OCI-LY7 (cell line): ENCODE measurements at regions not wholly inside any gene's neighbourhood (a gene's known extent, or its start where the extent isn't known, plus 50 kb on each side); places are given as distances from the start of the nearest gene placed in this dataset.
A peak's percentile ranks its signal among the peaks of the same experiment; 100 is the strongest.

ENCODE experiments used
- BruUV-seq: library from RNA; stranded (reverse); fragments of 400-500 nt; replicated peaks from 2 replicates; lab custom pipeline; 2021; lab: Mats Ljungman, UMichigan
- CTCF ChIA-PET: fragments of 300-600 bp; sonication (Branson Sonifier 250); formaldehyde crosslinking; loops from one replicate; lab custom pipeline; 2022; ENCODE audit warnings: antibody characterized with exemption; ENCODE audit not compliant: unreplicated experiment; lab: Charles Lee
- POLR2A ChIA-PET: fragments of 300-600 bp; sonication (Branson Sonifier 250); formaldehyde crosslinking; loops from one replicate; lab custom pipeline; 2022; ENCODE audit warnings: antibody characterized with exemption; lab: Charles Lee
- DNase-seq: peaks from one replicate; pipeline ENCODE4 v3.0.0-alpha.2; 2015; ENCODE audit warnings: low spot score
- H2AFZ ChIP-seq: fragments of 200-600 bp; sonication (generic), shearing (Covaris generic); 2 replicates; pipeline ENCODE4 v1.6.1; 2014; ENCODE audit warnings: mild to moderate bottlenecking, antibody characterized with exemption, low read length, moderate library complexity
- H3K27ac ChIP-seq: fragments of 200-600 bp; sonication (generic); 2 replicates; pipeline ENCODE4 v1.5.1; 2014; ENCODE audit warnings: mixed run types, low read depth, mild to moderate bottlenecking, moderate library complexity, low read length, inconsistent platforms; ENCODE audit not compliant: poor library complexity, severe bottlenecking
- H3K36me3 ChIP-seq: fragments of 200-600 bp; sonication (generic); 2 replicates; pipeline ENCODE4 v1.6.1; 2014; ENCODE audit warnings: mild to moderate bottlenecking, antibody characterized with exemption, low read length, moderate library complexity, mixed read lengths; ENCODE audit not compliant: insufficient read depth
- H3K4me1 ChIP-seq: fragments of 200-600 bp; sonication (generic); 2 replicates; pipeline ENCODE4 v1.5.1; 2014; ENCODE audit warnings: mild to moderate bottlenecking, low read length; ENCODE audit not compliant: insufficient read depth, poor library complexity, severe bottlenecking
- H3K4me2 ChIP-seq: fragments of 200-600 bp; sonication (generic); 2 replicates; pipeline ENCODE4 v1.6.1; 2014; ENCODE audit warnings: mild to moderate bottlenecking, low read length
- H3K4me3 ChIP-seq: fragments of 200-600 bp; sonication (generic); 2 replicates; pipeline ENCODE4 v1.5.1; 2014; ENCODE audit warnings: mild to moderate bottlenecking, low read depth, low read length; ENCODE audit not compliant: poor library complexity, severe bottlenecking
- H3K79me2 ChIP-seq: fragments of 200-600 bp; sonication (generic); 2 replicates; pipeline ENCODE4 v1.6.1; 2016; ENCODE audit warnings: low read depth, mild to moderate bottlenecking, low read length, moderate library complexity, mixed read lengths; ENCODE audit not compliant: insufficient read depth
- H3K9me2 ChIP-seq: fragments of 200-600 bp; sonication (generic); 2 replicates; pipeline ENCODE4 v1.6.1; 2016; ENCODE audit warnings: mild to moderate bottlenecking, low read length, mixed read lengths; ENCODE audit not compliant: insufficient read depth
- H3K9me3 ChIP-seq: fragments of 200-600 bp; sonication (generic); 2 replicates; pipeline ENCODE4 v1.6.1; 2014; ENCODE audit warnings: mild to moderate bottlenecking, mixed run types, low read length, mixed read lengths
- H4K20me1 ChIP-seq: fragments of 200-600 bp; sonication (generic); 2 replicates; pipeline ENCODE4 v1.6.1; 2014; ENCODE audit warnings: mild to moderate bottlenecking, antibody characterized with exemption, low read length, moderate library complexity, mixed read lengths; ENCODE audit not compliant: insufficient read depth
- EZH2phosphoT487 ChIP-seq: fragments of 200-600 bp; sonication (generic); IDR thresholded peaks from 2 replicates; pipeline ENCODE4 v1.6.1; 2018; ENCODE audit warnings: low read depth, borderline replicate concordance, mild to moderate bottlenecking, mixed run types, antibody characterized with exemption, low read length, moderate library complexity, mixed read lengths
- intact Hi-C: fragments of 100-400 bp; cut with micrococcal nuclease; formaldehyde crosslinking; loops from one replicate; pipeline ENCODE4 v1.10.0; 2022; ENCODE audit not compliant: unreplicated experiment
- TF ChIP-seq, protein P1 (sequence below): fragments of 200-600 bp; sonication (generic); conservative IDR thresholded peaks from 2 replicates; pipeline ENCODE4 v1.5.1; 2014; ENCODE audit warnings: mild to moderate bottlenecking, antibody characterized with exemption, low read length, moderate library complexity, mixed read lengths

DNA sequence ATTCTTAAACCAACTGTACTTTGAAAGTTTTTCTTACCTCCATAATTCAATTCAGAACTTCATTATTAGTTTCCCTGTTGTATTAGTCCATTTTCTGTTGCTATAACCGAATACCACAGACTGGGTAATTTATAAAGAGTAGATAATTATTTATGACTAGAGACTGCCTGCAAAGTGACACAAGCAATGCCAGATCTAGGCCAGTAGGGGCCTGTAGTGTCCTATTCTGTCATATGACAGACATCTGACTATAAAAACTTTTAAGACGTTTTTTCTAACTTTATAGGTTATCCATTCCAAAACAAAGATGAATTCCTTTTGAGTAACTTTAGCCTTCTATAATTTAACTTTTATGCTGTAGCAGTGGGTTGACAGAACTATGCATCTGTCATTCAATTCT lies 2783.8 kb downstream of the PCDH9 start:
- Histone ChIP-seq H3K4me3 (no peak overlapping the region), H3K4me1 (no peaks in the 10 kb centered on the region), H3K36me3 (no peaks in the 10 kb centered on the region), H2AFZ (no peak overlapping the region), H4K20me1 (no peaks in the 10 kb centered on the region), H3K27ac (no peak overlapping the region), H3K9me2 (no peaks in the 10 kb centered on the region), H3K9me3 (no peaks in the 10 kb centered on the region), H3K4me2 (no peak overlapping the region), H3K79me2 (no peaks in the 10 kb centered on the region)
- ChIA-PET CTCF (no interaction called here), POLR2A (no interaction called here)
- no TSS peak for BruUV-seq
- no peak for TF ChIP-seq EZH2phosphoT487
- TF ChIP-seq, protein P1, sequence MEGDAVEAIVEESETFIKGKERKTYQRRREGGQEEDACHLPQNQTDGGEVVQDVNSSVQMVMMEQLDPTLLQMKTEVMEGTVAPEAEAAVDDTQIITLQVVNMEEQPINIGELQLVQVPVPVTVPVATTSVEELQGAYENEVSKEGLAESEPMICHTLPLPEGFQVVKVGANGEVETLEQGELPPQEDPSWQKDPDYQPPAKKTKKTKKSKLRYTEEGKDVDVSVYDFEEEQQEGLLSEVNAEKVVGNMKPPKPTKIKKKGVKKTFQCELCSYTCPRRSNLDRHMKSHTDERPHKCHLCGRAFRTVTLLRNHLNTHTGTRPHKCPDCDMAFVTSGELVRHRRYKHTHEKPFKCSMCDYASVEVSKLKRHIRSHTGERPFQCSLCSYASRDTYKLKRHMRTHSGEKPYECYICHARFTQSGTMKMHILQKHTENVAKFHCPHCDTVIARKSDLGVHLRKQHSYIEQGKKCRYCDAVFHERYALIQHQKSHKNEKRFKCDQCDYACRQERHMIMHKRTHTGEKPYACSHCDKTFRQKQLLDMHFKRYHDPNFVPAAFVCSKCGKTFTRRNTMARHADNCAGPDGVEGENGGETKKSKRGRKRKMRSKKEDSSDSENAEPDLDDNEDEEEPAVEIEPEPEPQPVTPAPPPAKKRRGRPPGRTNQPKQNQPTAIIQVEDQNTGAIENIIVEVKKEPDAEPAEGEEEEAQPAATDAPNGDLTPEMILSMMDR: peak; percentile 50
- intact Hi-C loops: no loop called here
- no peak for DNase-seq

DNA sequence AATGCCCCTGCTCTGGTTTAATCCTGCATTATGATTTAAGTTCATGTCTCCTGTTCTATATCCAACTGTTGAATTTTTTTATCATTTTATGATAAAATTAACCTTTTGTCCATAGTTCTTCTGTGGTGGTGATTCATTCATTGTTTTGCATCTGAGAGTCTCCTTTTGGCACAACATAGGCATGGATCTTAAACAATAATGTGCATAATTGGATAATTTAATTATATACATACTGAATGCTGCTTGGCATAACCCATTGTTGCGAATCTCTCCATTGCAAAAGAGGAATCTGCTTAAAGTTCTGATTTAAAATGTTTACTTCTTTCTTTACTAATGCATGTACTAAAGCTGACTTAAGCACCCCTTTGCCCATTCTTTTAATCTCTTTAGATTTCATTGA lies 2788.4 kb downstream of the PCDH9 start:
- no TSS peak for BruUV-seq
- Histone ChIP-seq H3K4me2 (no peak overlapping the region), H3K36me3 (no peaks in the 10 kb centered on the region), H3K27ac (no peak overlapping the region), H3K9me2 (no peaks in the 10 kb centered on the region), H4K20me1 (no peaks in the 10 kb centered on the region), H2AFZ (no peak overlapping the region), H3K9me3 (no peaks in the 10 kb centered on the region), H3K4me1 (no peaks in the 10 kb centered on the region), H3K4me3 (no peak overlapping the region), H3K79me2 (no peaks in the 10 kb centered on the region)
- ChIA-PET POLR2A (no interaction called here), CTCF (no interaction called here)
- no peak for TF ChIP-seq EZH2phosphoT487
- TF ChIP-seq, protein P1: no peak
- no peak for DNase-seq
- intact Hi-C loops: no loop called here

DNA sequence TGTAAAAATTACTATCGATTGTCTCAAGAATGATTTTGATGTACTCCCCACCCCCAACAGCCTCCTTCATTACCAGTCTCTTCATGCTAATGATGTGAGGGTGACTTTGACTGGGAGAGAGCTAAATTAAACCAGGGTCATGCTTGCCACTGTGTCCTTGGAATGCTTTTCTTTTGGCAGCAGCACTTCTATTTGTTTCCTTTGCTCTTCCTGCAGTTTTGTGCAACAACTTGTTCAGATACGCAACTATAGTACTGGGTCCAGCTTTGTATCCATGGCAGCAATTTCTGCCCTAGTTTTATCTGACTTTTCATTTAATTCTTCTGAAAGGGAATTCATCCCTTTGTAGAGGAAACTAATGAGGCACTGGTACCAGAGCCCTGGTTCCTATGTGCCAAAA lies 2792.1 kb downstream of the PCDH9 start:
- POLR2A ChIA-PET: no interaction called here
- Histone ChIP-seq H3K9me2 (no peaks in the 10 kb centered on the region), H3K79me2 (no peaks in the 10 kb centered on the region), H3K36me3 (no peaks in the 10 kb centered on the region), H2AFZ (no peak overlapping the region), H3K9me3 (no peaks in the 10 kb centered on the region), H3K4me1 (no peaks in the 10 kb centered on the region), H3K4me2 (no peak overlapping the region), H4K20me1 (no peaks in the 10 kb centered on the region), H3K4me3 (no peak overlapping the region), H3K27ac (no peak overlapping the region)
- TF ChIP-seq, protein P1: no peak
- TF ChIP-seq EZH2phosphoT487: no peak
- CTCF ChIA-PET: no interaction called here
- no peak for DNase-seq
- BruUV-seq: no TSS peak
- intact Hi-C loops: no loop called here
